ENCODE measurements at regions not wholly inside any gene's neighbourhood (a gene's known extent, or its start where the extent isn't known, plus 50 kb on each side); places are given as distances from the start of the nearest gene placed in this dataset.

DNA sequence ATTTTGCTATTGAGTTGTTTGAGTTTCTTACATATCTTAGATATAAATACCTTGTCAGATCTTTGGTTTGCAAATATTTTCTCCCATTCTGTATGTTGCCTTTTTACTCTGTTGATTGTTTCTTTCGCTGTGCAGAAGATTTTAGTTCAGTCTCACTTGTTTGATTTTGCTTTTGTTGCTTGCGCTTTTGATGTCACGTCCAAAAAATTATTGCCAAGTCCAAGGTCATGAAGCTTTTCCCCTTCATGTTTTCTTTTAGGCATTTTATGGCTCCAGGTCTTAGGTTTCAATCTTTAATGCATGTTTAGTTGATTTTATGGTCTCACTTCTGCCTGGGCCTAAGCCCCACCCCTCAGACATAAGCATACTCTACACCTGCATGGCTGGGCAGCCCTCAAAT lies 131.5 kb upstream of the TNC start:
- no peak overlapping the region for H3K4me3 ChIP-seq (ENCODE audit: low read depth, low read length)
- TF ChIP-seq, protein P1, sequence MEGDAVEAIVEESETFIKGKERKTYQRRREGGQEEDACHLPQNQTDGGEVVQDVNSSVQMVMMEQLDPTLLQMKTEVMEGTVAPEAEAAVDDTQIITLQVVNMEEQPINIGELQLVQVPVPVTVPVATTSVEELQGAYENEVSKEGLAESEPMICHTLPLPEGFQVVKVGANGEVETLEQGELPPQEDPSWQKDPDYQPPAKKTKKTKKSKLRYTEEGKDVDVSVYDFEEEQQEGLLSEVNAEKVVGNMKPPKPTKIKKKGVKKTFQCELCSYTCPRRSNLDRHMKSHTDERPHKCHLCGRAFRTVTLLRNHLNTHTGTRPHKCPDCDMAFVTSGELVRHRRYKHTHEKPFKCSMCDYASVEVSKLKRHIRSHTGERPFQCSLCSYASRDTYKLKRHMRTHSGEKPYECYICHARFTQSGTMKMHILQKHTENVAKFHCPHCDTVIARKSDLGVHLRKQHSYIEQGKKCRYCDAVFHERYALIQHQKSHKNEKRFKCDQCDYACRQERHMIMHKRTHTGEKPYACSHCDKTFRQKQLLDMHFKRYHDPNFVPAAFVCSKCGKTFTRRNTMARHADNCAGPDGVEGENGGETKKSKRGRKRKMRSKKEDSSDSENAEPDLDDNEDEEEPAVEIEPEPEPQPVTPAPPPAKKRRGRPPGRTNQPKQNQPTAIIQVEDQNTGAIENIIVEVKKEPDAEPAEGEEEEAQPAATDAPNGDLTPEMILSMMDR (IDR thresholded peaks at IDR 0.05; ENCODE audit: borderline replicate concordance, insufficient read depth, low read depth, low read length) = no peak

DNA sequence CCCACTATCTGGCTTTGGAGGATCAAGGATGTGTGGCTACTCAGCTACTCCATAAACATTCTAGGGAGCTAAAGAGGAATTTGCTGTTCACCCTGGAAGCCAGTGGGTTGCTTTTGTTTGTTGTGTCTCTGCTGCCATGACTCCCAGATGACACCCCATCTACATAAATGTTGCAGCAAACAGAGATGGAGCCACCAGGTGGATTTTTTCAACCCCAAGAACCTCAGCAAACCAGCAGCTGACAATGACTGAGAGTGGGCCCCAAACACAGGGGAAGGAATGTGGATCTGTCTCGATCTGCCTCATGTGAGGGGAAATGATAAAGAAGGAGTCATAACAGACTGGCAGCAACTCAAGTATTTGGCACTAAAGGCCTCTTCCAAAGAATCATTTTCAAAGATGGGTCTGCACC lies 132.7 kb upstream of the TNC start:
- H3K4me3 ChIP-seq (ENCODE audit: low read depth, low read length) = no peak overlapping the region
- TF ChIP-seq, protein P1 (IDR thresholded peaks at IDR 0.05; ENCODE audit: borderline replicate concordance, insufficient read depth, low read depth, low read length) = no peak

DNA sequence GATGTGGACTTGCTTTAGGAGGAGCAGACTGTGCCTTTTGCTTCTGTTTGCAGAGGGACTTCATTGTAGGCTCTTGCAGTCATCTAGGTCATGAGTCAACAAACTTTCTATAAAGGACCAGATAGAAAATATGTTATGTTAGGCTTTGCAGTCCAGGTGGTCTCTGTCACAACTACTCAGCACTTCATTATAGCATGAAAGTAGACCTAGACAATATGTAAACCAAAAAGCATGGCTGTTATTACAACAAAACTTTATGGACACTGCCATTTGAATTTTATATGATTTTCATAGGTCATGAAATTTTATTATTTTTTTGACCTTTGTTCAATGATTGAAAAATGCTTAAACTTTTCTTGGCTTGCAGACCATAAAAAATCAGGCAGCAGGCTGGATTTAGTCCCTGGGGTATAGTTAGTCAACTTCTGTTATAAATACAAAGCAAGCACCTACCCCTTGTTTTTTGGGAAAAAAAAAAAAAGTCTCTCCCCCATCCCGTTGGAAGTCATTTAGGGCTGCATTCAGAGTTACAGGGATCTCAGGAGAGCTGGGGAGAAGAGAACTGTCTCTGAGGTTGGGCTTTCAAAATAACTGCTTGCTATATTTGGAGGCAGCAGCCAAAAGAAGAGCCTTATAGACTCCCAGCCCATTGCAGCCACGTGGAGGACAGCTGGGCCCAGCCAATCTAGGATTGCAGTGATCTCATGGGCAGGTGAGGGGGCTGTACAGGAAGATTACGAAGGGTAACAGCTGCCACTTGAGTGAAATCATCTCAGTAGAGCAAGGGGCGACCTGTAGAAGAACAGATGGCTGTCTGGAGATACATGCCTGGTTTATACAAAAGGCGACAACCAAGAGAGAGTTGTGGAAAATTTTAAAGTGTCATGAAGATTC lies 136.6 kb upstream of the TNC start:
- no peak overlapping the region for H3K4me3 ChIP-seq (ENCODE audit: low read depth, low read length)
- TF ChIP-seq, protein P1 (IDR thresholded peaks at IDR 0.05; ENCODE audit: borderline replicate concordance, insufficient read depth, low read depth, low read length) = no peak

DNA sequence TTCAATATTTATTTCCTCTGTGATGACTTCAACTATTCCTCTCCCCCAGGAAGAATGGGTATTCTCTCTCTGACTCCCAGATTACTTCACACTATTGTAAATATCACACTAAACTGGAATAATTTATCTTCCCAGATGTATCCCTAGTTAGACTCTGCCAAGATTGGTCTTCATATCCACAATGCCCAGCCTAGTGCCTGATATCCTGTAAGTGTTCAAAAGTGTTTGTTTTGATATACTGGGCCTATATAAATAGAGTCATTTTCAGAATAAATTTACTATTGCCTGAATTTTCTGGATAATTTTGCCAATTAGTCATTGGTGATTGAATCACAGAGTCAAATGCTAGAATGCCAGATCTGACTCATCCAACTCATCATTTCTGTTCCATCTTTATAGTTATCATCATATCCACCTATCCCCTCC lies 143.7 kb upstream of the TNC start:
- no peak overlapping the region for H3K4me3 ChIP-seq (ENCODE audit: low read depth, low read length)
- TF ChIP-seq, protein P1 (IDR thresholded peaks at IDR 0.05; ENCODE audit: borderline replicate concordance, insufficient read depth, low read depth, low read length) = no peak

DNA sequence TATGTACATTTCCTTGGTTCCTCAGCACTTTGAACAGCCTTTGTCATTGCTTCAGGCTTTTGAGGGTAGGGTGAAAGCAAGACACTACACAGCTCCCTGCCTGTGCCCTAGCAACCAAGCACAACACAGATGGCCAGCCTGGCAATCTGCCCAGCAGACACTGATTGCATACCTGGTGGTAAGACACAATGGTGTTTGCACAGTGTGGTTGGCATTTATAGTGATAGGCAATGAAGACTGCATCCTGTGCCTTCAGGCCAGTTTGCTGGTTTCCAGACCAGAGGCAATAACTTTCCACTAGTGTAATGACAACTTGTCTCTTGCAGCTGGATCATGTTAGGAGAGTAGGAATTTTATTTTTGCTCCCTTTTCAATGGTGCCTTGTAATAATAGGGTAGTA lies 144.5 kb upstream of the TNC start:
- no peak overlapping the region for H3K4me3 ChIP-seq (ENCODE audit: low read depth, low read length)

DNA sequence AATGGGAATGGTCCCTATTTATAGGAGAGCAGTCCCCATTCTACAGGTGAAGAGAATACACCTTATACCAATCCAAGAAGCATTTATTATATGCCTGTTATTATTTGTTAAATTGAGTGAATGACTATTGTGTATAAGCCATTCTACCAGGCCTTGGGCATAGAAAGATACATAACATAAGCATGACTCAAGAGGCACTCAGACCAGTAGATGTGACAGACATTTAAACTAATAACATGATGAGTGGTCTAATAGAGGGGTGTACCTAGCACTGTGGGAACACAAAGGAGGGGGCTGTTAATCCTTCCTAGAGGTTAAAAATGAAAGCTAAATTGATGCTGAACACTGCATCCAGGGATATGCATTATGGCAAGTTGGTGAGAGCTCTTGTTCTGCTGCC lies 145.0 kb upstream of the TNC start:
- H3K4me3 ChIP-seq (ENCODE audit: low read depth, low read length) = no peak overlapping the region

More for the DNA sequence above, 144.5 kb upstream of the TNC start:
- TF ChIP-seq, protein P1 (IDR thresholded peaks at IDR 0.05; ENCODE audit: borderline replicate concordance, insufficient read depth, low read depth, low read length) = no peak

More for the DNA sequence above, 145.0 kb upstream of the TNC start:
- TF ChIP-seq, protein P1 (IDR thresholded peaks at IDR 0.05; ENCODE audit: borderline replicate concordance, insufficient read depth, low read depth, low read length) = no peak
